ENCODE measurements at regions not wholly inside any gene's neighbourhood (a gene's known extent, or its start where the extent isn't known, plus 50 kb on each side); places are given as distances from the start of the nearest gene placed in this dataset.
"Not testable (repeated sequence)": the region's sequence is repeated elsewhere in the genome, so short reads cannot be mapped to it uniquely, and the experiment has no call there.

DNA sequence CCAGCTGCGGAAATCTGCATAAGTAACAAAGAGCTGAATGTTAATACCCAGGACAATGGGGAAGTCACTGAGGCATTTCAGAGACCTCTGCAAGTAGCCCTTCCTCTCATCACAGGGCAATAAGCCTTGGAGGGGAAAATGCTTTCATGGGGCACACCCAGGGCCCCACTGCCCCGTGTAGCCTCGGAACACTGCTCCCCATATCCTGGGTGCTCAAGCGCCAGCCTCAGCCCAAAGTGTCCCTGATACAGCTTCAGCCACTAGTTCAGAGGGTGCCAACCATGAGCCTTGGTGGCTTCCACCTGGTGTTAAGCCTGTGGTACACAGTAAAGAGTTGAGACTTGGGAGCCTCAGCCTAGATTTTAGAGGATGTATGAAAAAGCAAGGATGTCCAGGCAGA, 402.8 kb upstream of the CXorf51A start:
- Histone ChIP-seq H4K8ac (replicated peaks; ENCODE audit: insufficient read length, low read depth, low read length) (no peak overlapping the region), H3K27ac (ENCODE audit: insufficient read length, low read depth, low read length) (no peak overlapping the region), H3K4me1 (ENCODE audit: insufficient read depth, low read length) (no peaks in the 10 kb centered on the region), H3K14ac (ENCODE audit: insufficient read depth, low read length) (no peak overlapping the region), H4K20me1 (ENCODE audit: control insufficient read depth, insufficient read depth, insufficient read length) (no peaks in the 10 kb centered on the region), H3K23me2 (ENCODE audit: insufficient read length, low read depth, low read length, poor library complexity, severe bottlenecking) (no peaks in the 10 kb centered on the region), H4K91ac (ENCODE audit: insufficient read length, low read depth, low read length) (no peak overlapping the region), H3K23ac (ENCODE audit: insufficient read length, low read depth, low read length) (no peak overlapping the region), H2BK15ac (ENCODE audit: low read depth, low read length) (no peak overlapping the region), H2BK120ac (ENCODE audit: low read depth, low read length, poor library complexity, severe bottlenecking) (no peak overlapping the region), H3K4me2 (ENCODE audit: insufficient read depth, insufficient read length, low read length) (no peak overlapping the region), H3K9me3 (ENCODE audit: control insufficient read depth, low read depth, low read length) (peaks cover 10% of the 10 kb centered on the region), H3T11ph (ENCODE audit: low read length) (no peak overlapping the region), H3K27me3 (ENCODE audit: insufficient read depth, low read length) (no peaks in the 10 kb centered on the region), H3K18ac (ENCODE audit: insufficient read length, low read depth, low read length) (no peak overlapping the region), H3K79me1 (ENCODE audit: insufficient read depth, low read depth, low read length, poor library complexity, severe bottlenecking) (no peaks in the 10 kb centered on the region), H3K4ac (ENCODE audit: low read depth, low read length) (no peak overlapping the region), H3K56ac (ENCODE audit: insufficient read length, low read depth, low read length) (no peak overlapping the region), H2BK5ac (ENCODE audit: insufficient read length, low read length) (no peak overlapping the region), H2BK20ac (ENCODE audit: low read depth, low read length, poor library complexity, severe bottlenecking) (no peak overlapping the region), H4K5ac (ENCODE audit: insufficient read length, low read depth, low read length) (no peak overlapping the region), H3K9ac (ENCODE audit: extremely low read depth, insufficient read length, low read length) (no peak overlapping the region), H2BK12ac (ENCODE audit: insufficient read length, low read depth, low read length) (no peak overlapping the region), H2AFZ (ENCODE audit: low read length) (no peak overlapping the region), H2AK5ac (ENCODE audit: insufficient read length, low read length) (no peak overlapping the region), H3K79me2 (ENCODE audit: insufficient read depth, low read length) (no peaks in the 10 kb centered on the region)
- DNase-seq, result no peak
- Mint-ChIP-seq H3K27me3 (ENCODE audit: low read depth) (no peaks in the 10 kb centered on the region; the same call in 1 of the 2 replicates), H3K27ac (no peak overlapping the region; a peak in 1 of 7 replicates), H3K36me3 (ENCODE audit: insufficient read depth in 1 of 3, low read depth in 3 of 3) (peaks cover 1 to 5% (median 5%) of the 10 kb centered on the region in 3 experiments; a peak in 4 of 7 replicates), H3K4me1 (peaks cover 0 to 5% of the 10 kb centered on the region in 2 experiments; a peak in 2 of 4 replicates), H3K4me3 (no peak overlapping the region), H3K9me3 (peaks cover 52 to 55% of the 10 kb centered on the region in 2 experiments)
- TF ChIP-seq, protein P1, sequence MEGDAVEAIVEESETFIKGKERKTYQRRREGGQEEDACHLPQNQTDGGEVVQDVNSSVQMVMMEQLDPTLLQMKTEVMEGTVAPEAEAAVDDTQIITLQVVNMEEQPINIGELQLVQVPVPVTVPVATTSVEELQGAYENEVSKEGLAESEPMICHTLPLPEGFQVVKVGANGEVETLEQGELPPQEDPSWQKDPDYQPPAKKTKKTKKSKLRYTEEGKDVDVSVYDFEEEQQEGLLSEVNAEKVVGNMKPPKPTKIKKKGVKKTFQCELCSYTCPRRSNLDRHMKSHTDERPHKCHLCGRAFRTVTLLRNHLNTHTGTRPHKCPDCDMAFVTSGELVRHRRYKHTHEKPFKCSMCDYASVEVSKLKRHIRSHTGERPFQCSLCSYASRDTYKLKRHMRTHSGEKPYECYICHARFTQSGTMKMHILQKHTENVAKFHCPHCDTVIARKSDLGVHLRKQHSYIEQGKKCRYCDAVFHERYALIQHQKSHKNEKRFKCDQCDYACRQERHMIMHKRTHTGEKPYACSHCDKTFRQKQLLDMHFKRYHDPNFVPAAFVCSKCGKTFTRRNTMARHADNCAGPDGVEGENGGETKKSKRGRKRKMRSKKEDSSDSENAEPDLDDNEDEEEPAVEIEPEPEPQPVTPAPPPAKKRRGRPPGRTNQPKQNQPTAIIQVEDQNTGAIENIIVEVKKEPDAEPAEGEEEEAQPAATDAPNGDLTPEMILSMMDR (conservative IDR thresholded peaks at IDR 0.05), result no peak
- WGBS (ENCODE audit: extremely low coverage, insufficient read length, low lambda C conversion rate), result no CpG with 5 or more reads among the region's 4 CpGs

DNA sequence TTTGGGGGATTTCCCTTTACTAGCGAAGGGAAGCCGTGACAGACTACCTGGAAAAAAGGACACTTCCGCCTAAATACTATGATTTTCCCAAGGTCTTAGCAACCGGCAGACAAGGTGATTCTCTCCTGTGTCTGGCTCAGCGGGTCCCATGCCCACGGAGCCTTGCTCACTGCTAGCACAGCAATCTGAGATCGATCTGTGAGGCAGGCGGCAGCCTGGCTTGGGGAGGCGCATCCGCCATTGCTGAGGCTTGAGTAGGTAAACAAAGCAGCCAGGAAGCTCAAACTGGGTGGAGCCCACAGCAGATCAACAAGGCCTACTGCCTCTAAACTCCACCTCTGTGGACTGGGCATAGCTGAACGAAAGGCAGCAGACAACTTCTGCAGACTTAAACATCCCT, 385.9 kb upstream of the CXorf51A start:
- not testable (repeated sequence) for H3K9ac ChIP-seq (ENCODE audit: extremely low read depth, insufficient read length, low read length); H3K27ac Mint-ChIP-seq; H3K4me3 Mint-ChIP-seq; H3K27ac ChIP-seq (ENCODE audit: insufficient read length, low read depth, low read length); H2BK20ac ChIP-seq (ENCODE audit: low read depth, low read length, poor library complexity, severe bottlenecking); H3K23ac ChIP-seq (ENCODE audit: insufficient read length, low read depth, low read length); H3K4me1 Mint-ChIP-seq; H3K14ac ChIP-seq (ENCODE audit: insufficient read depth, low read length); H2AFZ ChIP-seq (ENCODE audit: low read length); H2AK5ac ChIP-seq (ENCODE audit: insufficient read length, low read length); H3K18ac ChIP-seq (ENCODE audit: insufficient read length, low read depth, low read length); H3K56ac ChIP-seq (ENCODE audit: insufficient read length, low read depth, low read length); H3K4me2 ChIP-seq (ENCODE audit: insufficient read depth, insufficient read length, low read length); H3K4ac ChIP-seq (ENCODE audit: low read depth, low read length); H4K20me1 ChIP-seq (ENCODE audit: control insufficient read depth, insufficient read depth, insufficient read length); H2BK5ac ChIP-seq (ENCODE audit: insufficient read length, low read length); H3K23me2 ChIP-seq (ENCODE audit: insufficient read length, low read depth, low read length, poor library complexity, severe bottlenecking); H3K9me3 ChIP-seq (ENCODE audit: control insufficient read depth, low read depth, low read length); H3K36me3 Mint-ChIP-seq (ENCODE audit: insufficient read depth in 1 of 3, low read depth in 3 of 3); H3K27me3 Mint-ChIP-seq (ENCODE audit: low read depth); H3K79me2 ChIP-seq (ENCODE audit: insufficient read depth, low read length); H3K4me1 ChIP-seq (ENCODE audit: insufficient read depth, low read length); H2BK15ac ChIP-seq (ENCODE audit: low read depth, low read length); H4K8ac ChIP-seq (replicated peaks; ENCODE audit: insufficient read length, low read depth, low read length); H2BK120ac ChIP-seq (ENCODE audit: low read depth, low read length, poor library complexity, severe bottlenecking); H4K5ac ChIP-seq (ENCODE audit: insufficient read length, low read depth, low read length); H2BK12ac ChIP-seq (ENCODE audit: insufficient read length, low read depth, low read length); H4K91ac ChIP-seq (ENCODE audit: insufficient read length, low read depth, low read length); H3K27me3 ChIP-seq (ENCODE audit: insufficient read depth, low read length); H3K79me1 ChIP-seq (ENCODE audit: insufficient read depth, low read depth, low read length, poor library complexity, severe bottlenecking); DNase-seq; H3T11ph ChIP-seq (ENCODE audit: low read length)
- no CpG with 5 or more reads among the region's 11 CpGs for WGBS (ENCODE audit: extremely low coverage, insufficient read length, low lambda C conversion rate)
- H3K9me3 Mint-ChIP-seq, result peaks cover 59 to 64% of the 10 kb centered on the region in 2 experiments

All from H9 (cell line).